Neural cell (in vitro differentiated cells): ENCODE measurements at regions not wholly inside any gene's neighbourhood (a gene's known extent, or its start where the extent isn't known, plus 50 kb on each side); places are given as distances from the start of the nearest gene placed in this dataset.

ENCODE experiments used
- H2AFZ ChIP-seq: fragments of 200-600, 300-800 bp; sonication (generic), shearing (Covaris generic); 2 replicates; pipeline ENCODE4 v1.6.0; 2014; ENCODE audit warnings: low read depth, mild to moderate bottlenecking, antibody characterized with exemption, low read length, moderate library complexity
- H3F3A ChIP-seq: fragments of 200-600 bp; shearing (Covaris generic); 2 replicates; pipeline ENCODE4 v1.6.1; 2016; ENCODE audit warnings: mild to moderate bottlenecking, moderate library complexity, mixed read lengths, antibody characterized with exemption, low read length; ENCODE audit not compliant: insufficient read depth, poor library complexity, severe bottlenecking
- H3K27ac ChIP-seq: fragments of 200-600, 300-800 bp; sonication (generic), shearing (Covaris generic); 2 replicates; pipeline ENCODE4 v1.5.1; 2014; ENCODE audit warnings: mild to moderate bottlenecking, low read length, moderate library complexity
- H3K27me3 ChIP-seq: fragments of 300-800, 200-600 bp; sonication (generic), shearing (Covaris generic); 2 replicates; pipeline ENCODE4 v1.6.0; 2014; ENCODE audit warnings: mild to moderate bottlenecking, low read depth, low read length, moderate library complexity; ENCODE audit not compliant: insufficient read depth
- H3K36me3 ChIP-seq: fragments of 300-800, 200-600 bp; sonication (generic), shearing (Covaris generic); 2 replicates; pipeline ENCODE4 v1.5.1; 2014; ENCODE audit warnings: mild to moderate bottlenecking, antibody characterized with exemption, low read length, moderate library complexity; ENCODE audit not compliant: insufficient read depth
- H3K4me2 ChIP-seq: fragments of 300-800, 200-600 bp; sonication (generic), shearing (Covaris generic); 2 replicates; pipeline ENCODE4 v1.6.0; 2014; ENCODE audit warnings: mild to moderate bottlenecking, low read length
- H3K4me3 ChIP-seq: fragments of 300-800, 200-600 bp; sonication (generic), shearing (Covaris generic); 2 replicates; pipeline ENCODE4 v1.5.1; 2014; ENCODE audit warnings: mild to moderate bottlenecking, low read length, moderate library complexity
- H3K79me2 ChIP-seq: fragments of 200-600 bp; shearing (Covaris generic); replicated peaks from 2 replicates; pipeline ENCODE4 v1.6.0; 2014; ENCODE audit warnings: mild to moderate bottlenecking, low read length, moderate library complexity; ENCODE audit not compliant: insufficient read depth
- H3K9ac ChIP-seq: fragments of 300-800, 200-600 bp; sonication (generic), shearing (Covaris generic); 2 replicates; pipeline ENCODE4 v1.6.1; 2016; ENCODE audit warnings: mild to moderate bottlenecking, low read length, mixed read lengths
- H3K9me2 ChIP-seq: fragments of 200-600 bp; shearing (Covaris generic); 2 replicates; pipeline ENCODE4 v1.6.1; 2016; ENCODE audit warnings: mild to moderate bottlenecking, low read length, mixed read lengths; ENCODE audit not compliant: insufficient read depth
- H3K9me3 ChIP-seq: fragments of 200-600, 300-800 bp; sonication (generic), shearing (Covaris generic); 2 replicates; pipeline ENCODE4 v1.6.1; 2016; ENCODE audit warnings: mild to moderate bottlenecking, mixed run types, low read length, moderate library complexity, mixed read lengths
- H4K20me1 ChIP-seq: fragments of 200-600 bp; shearing (Covaris generic); 2 replicates; pipeline ENCODE4 v1.6.1; 2016; ENCODE audit warnings: mild to moderate bottlenecking, mixed run types; ENCODE audit not compliant: insufficient read depth
- EP300 ChIP-seq: fragments of 450-650 bp; conservative IDR thresholded peaks from 2 replicates; pipeline ENCODE4 v1.6.1; 2014; ENCODE audit warnings: antibody characterized with exemption, mild to moderate bottlenecking, moderate library complexity; ENCODE audit not compliant: poor library complexity, severe bottlenecking
- EZH2 ChIP-seq: fragments of 200-600, 300-800 bp; shearing (Covaris generic), sonication (generic); IDR thresholded peaks from 2 replicates; pipeline ENCODE4 v1.6.1; 2014; ENCODE audit warnings: antibody characterized with exemption, low read length, borderline replicate concordance, mild to moderate bottlenecking; ENCODE audit not compliant: insufficient read depth, poor library complexity, severe bottlenecking
- MXI1 ChIP-seq: fragments of 450-650 bp; conservative IDR thresholded peaks from 2 replicates; pipeline ENCODE4 v1.6.1; 2014; ENCODE audit warnings: antibody characterized with exemption, mild to moderate bottlenecking; ENCODE audit not compliant: poor library complexity, severe bottlenecking
- POLR2AphosphoS5 ChIP-seq: IDR thresholded peaks from 2 replicates; pipeline ENCODE4 v1.6.1; 2012
- RAD21 ChIP-seq: fragments of 450-650 bp; conservative IDR thresholded peaks from 2 replicates; pipeline ENCODE4 v1.6.1; 2014; ENCODE audit warnings: antibody characterized with exemption, mild to moderate bottlenecking, moderate library complexity
- SMC3 ChIP-seq: fragments of 450-650 bp; conservative IDR thresholded peaks from 2 replicates; pipeline ENCODE4 v1.6.1; 2014; ENCODE audit warnings: antibody characterized with exemption, mild to moderate bottlenecking, moderate library complexity; ENCODE audit not compliant: poor library complexity
- TAF1 ChIP-seq: IDR thresholded peaks from 2 replicates; pipeline ENCODE4 v1.6.1; 2012; ENCODE audit warnings: low read depth
- TF ChIP-seq, protein P1 (sequence below): IDR thresholded peaks from 2 replicates; pipeline ENCODE4 v1.6.1; 2012; ENCODE audit warnings: borderline replicate concordance
- TF ChIP-seq, protein P2 (sequence below): fragments of 450-650 bp; IDR thresholded peaks from 2 replicates; pipeline ENCODE4 v1.5.1; 2014; ENCODE audit warnings: antibody characterized with exemption, mild to moderate bottlenecking, moderate library complexity; ENCODE audit not compliant: poor library complexity, severe bottlenecking

DNA sequence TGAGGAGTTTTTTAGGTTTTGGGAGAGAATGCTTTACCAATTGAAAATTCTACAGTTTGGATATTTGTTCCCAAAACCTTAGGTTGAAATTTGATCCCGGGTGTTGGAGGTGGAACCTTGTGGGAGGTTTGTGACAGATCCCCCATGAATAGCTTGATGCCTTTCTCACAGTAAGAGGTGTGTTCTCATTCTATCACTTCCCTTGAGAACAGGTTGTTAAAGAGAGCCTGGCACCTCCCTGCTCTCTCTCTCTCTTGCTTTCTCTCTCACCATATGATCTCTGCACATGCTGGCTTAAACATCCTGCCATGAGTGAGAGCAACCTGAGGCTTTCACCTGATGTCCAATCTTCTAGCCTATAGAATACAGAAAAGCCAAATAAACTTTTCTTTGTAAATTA lies 1475.5 kb upstream of the AGA start:
- H3K36me3 ChIP-seq, result no peaks in the 10 kb centered on the region
- H3K27ac ChIP-seq, result no peak overlapping the region
- TF ChIP-seq, protein P1, sequence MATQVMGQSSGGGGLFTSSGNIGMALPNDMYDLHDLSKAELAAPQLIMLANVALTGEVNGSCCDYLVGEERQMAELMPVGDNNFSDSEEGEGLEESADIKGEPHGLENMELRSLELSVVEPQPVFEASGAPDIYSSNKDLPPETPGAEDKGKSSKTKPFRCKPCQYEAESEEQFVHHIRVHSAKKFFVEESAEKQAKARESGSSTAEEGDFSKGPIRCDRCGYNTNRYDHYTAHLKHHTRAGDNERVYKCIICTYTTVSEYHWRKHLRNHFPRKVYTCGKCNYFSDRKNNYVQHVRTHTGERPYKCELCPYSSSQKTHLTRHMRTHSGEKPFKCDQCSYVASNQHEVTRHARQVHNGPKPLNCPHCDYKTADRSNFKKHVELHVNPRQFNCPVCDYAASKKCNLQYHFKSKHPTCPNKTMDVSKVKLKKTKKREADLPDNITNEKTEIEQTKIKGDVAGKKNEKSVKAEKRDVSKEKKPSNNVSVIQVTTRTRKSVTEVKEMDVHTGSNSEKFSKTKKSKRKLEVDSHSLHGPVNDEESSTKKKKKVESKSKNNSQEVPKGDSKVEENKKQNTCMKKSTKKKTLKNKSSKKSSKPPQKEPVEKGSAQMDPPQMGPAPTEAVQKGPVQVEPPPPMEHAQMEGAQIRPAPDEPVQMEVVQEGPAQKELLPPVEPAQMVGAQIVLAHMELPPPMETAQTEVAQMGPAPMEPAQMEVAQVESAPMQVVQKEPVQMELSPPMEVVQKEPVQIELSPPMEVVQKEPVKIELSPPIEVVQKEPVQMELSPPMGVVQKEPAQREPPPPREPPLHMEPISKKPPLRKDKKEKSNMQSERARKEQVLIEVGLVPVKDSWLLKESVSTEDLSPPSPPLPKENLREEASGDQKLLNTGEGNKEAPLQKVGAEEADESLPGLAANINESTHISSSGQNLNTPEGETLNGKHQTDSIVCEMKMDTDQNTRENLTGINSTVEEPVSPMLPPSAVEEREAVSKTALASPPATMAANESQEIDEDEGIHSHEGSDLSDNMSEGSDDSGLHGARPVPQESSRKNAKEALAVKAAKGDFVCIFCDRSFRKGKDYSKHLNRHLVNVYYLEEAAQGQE, result no peak
- TF ChIP-seq MXI1, result no peak
- no peak for TF ChIP-seq TAF1
- TF ChIP-seq RAD21, result no peak
- no peak for TF ChIP-seq POLR2AphosphoS5
- TF ChIP-seq EZH2, result no peak
- no peak for TF ChIP-seq SMC3
- H3K4me3 ChIP-seq, result no peak overlapping the region
- H2AFZ ChIP-seq, result no peak overlapping the region
- no peaks in the 10 kb centered on the region for H3K27me3 ChIP-seq
- H3K9me2 ChIP-seq, result no peaks in the 10 kb centered on the region
- no peaks in the 10 kb centered on the region for H3K9me3 ChIP-seq
- H3K4me2 ChIP-seq, result no peak overlapping the region
- H3F3A ChIP-seq, result no peaks in the 10 kb centered on the region
- no peaks in the 10 kb centered on the region for H4K20me1 ChIP-seq
- H3K9ac ChIP-seq, result no peak overlapping the region
- H3K79me2 ChIP-seq, result no peaks in the 10 kb centered on the region

DNA sequence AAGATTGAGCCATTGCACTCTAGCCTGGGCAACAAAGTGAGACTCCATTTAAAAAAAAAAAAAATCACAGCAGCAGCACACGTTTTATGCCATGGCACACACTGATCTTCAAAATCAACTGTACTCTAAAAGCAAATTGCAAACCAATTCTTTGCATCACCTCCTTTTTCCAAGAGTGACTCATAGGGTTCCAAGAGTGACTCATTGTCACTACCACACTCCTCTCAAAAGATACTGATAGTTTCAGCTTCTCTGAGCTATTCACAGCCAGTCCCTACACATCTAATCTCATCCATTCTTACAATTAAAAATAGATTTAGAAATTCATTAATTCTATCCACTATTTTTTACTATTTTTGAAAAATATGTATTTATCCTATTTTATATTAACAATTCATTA lies 1494.9 kb upstream of the AGA start:
- no peaks in the 10 kb centered on the region for H3K9me2 ChIP-seq
- no peak overlapping the region for H3K4me3 ChIP-seq
- H3K27me3 ChIP-seq, result no peaks in the 10 kb centered on the region
- TF ChIP-seq EP300, result no peak
- TF ChIP-seq, protein P1, result no peak
- no peak for TF ChIP-seq SMC3
- no peak for TF ChIP-seq RAD21
- no peak for TF ChIP-seq EZH2
- TF ChIP-seq POLR2AphosphoS5, result no peak
- TF ChIP-seq, protein P2, sequence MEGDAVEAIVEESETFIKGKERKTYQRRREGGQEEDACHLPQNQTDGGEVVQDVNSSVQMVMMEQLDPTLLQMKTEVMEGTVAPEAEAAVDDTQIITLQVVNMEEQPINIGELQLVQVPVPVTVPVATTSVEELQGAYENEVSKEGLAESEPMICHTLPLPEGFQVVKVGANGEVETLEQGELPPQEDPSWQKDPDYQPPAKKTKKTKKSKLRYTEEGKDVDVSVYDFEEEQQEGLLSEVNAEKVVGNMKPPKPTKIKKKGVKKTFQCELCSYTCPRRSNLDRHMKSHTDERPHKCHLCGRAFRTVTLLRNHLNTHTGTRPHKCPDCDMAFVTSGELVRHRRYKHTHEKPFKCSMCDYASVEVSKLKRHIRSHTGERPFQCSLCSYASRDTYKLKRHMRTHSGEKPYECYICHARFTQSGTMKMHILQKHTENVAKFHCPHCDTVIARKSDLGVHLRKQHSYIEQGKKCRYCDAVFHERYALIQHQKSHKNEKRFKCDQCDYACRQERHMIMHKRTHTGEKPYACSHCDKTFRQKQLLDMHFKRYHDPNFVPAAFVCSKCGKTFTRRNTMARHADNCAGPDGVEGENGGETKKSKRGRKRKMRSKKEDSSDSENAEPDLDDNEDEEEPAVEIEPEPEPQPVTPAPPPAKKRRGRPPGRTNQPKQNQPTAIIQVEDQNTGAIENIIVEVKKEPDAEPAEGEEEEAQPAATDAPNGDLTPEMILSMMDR, result no peak
- TF ChIP-seq TAF1, result no peak
- TF ChIP-seq MXI1, result no peak
- no peak overlapping the region for H3K9ac ChIP-seq
- H3K4me2 ChIP-seq, result no peak overlapping the region
- no peaks in the 10 kb centered on the region for H4K20me1 ChIP-seq
- no peaks in the 10 kb centered on the region for H3F3A ChIP-seq
- H3K79me2 ChIP-seq, result no peaks in the 10 kb centered on the region
- H3K27ac ChIP-seq, result no peak overlapping the region
- H3K36me3 ChIP-seq, result no peaks in the 10 kb centered on the region
- H2AFZ ChIP-seq, result no peak overlapping the region
- H3K9me3 ChIP-seq, result no peaks in the 10 kb centered on the region
